IMR-90 (cell line): ENCODE measurements at regions not wholly inside any gene's neighbourhood (a gene's known extent, or its start where the extent isn't known, plus 50 kb on each side); places are given as distances from the start of the nearest gene placed in this dataset.

ENCODE experiments used
- ATAC-seq: fragments of 200-7000 bp; cut with Tn5 transposase; 2 replicates; pipeline ENCODE4 v1.9.1; 2020; ENCODE audit warnings: low read depth, mild to moderate bottlenecking, moderate library complexity
- BruUV-seq: library from RNA; stranded (reverse); fragments of 400-500 nt; replicated peaks from 2 replicates; lab custom pipeline; 2021; lab: Mats Ljungman, UMichigan
- CTCF ChIA-PET: fragments of 300-600 bp; formaldehyde crosslinking; extraction: SDS; loops from one replicate; lab custom pipeline; 2021; ENCODE audit warnings: antibody characterized with exemption; lab: Yijun Ruan, JAX
- POLR2A ChIA-PET: fragments of 300-600 bp; sonication (Branson Sonifier 250); formaldehyde crosslinking; loops from one replicate; lab custom pipeline; 2022; ENCODE audit warnings: antibody characterized with exemption; ENCODE audit not compliant: unreplicated experiment; lab: Charles Lee
- DNase-seq: peaks from one replicate; pipeline ENCODE4 v3.0.0; 2013
- H2AFZ ChIP-seq: replicated peaks from 2 replicates; pipeline ENCODE3; 2013; ENCODE audit warnings: low read length, mild to moderate bottlenecking; ENCODE audit not compliant: poor library complexity
- H2AK5ac ChIP-seq: 2 replicates; pipeline ENCODE4 v1.6.1; 2013; ENCODE audit warnings: low read depth, low read length, inconsistent platforms
- H2AK9ac ChIP-seq: replicated peaks from 2 replicates; pipeline ENCODE3; 2013; ENCODE audit warnings: mild to moderate bottlenecking, low read depth, low read length, moderate library complexity; ENCODE audit not compliant: poor library complexity
- H2BK120ac ChIP-seq: 2 replicates; pipeline ENCODE4 v1.6.1; 2013; ENCODE audit warnings: low read depth, low read length, inconsistent platforms
- H2BK15ac ChIP-seq: 3 replicates; pipeline ENCODE4 v1.6.1; 2013; ENCODE audit warnings: low read depth, low read length, inconsistent platforms
- H2BK20ac ChIP-seq: 2 replicates; pipeline ENCODE4 v1.6.1; 2013; ENCODE audit warnings: low read depth, mild to moderate bottlenecking, inconsistent platforms, low read length, moderate library complexity
- H2BK5ac ChIP-seq: 2 replicates; pipeline ENCODE4 v1.6.1; 2013; ENCODE audit warnings: mild to moderate bottlenecking, low read depth, low read length, inconsistent platforms; ENCODE audit not compliant: poor library complexity, severe bottlenecking
- H3K14ac ChIP-seq: replicated peaks from 2 replicates; pipeline ENCODE4 v1.6.1; 2013; ENCODE audit warnings: low read depth, low read length, inconsistent platforms
- H3K18ac ChIP-seq: 2 replicates; pipeline ENCODE4 v1.6.1; 2013; ENCODE audit warnings: low read depth, low read length, control low read depth
- H3K23ac ChIP-seq: 2 replicates; pipeline ENCODE4 v1.6.1; 2013; ENCODE audit warnings: low read depth, low read length, inconsistent platforms
- H3K27ac ChIP-seq: 2 replicates; pipeline ENCODE4 v1.5.1; 2013; ENCODE audit warnings: mild to moderate bottlenecking, control low read depth, low read length; ENCODE audit not compliant: insufficient read depth
- H3K27me3 ChIP-seq: 2 replicates; pipeline ENCODE4 v1.6.1; 2013; ENCODE audit warnings: low read length; ENCODE audit not compliant: control insufficient read depth, insufficient read depth
- H3K36me3 ChIP-seq: 2 replicates; pipeline ENCODE4 v1.6.1; 2013; ENCODE audit warnings: low read length, mixed read lengths; ENCODE audit not compliant: control insufficient read depth, insufficient read depth
- H3K4ac ChIP-seq: 2 replicates; pipeline ENCODE4 v1.6.1; 2013; ENCODE audit warnings: low read depth, low read length, inconsistent platforms
- H3K4me1 ChIP-seq: 2 replicates; pipeline ENCODE4 v1.6.1; 2013; ENCODE audit warnings: low read length, mixed read lengths; ENCODE audit not compliant: control insufficient read depth, insufficient read depth
- H3K4me2 ChIP-seq: 2 replicates; pipeline ENCODE4 v1.6.1; 2013; ENCODE audit warnings: low read depth, mild to moderate bottlenecking, control low read depth, low read length, moderate library complexity
- H3K4me3 ChIP-seq: 2 replicates; pipeline ENCODE4 v1.5.1; 2013; ENCODE audit warnings: low read depth, mild to moderate bottlenecking, control low read depth, low read length, moderate library complexity; ENCODE audit not compliant: insufficient read depth
- H3K56ac ChIP-seq: 2 replicates; pipeline ENCODE4 v1.6.1; 2013; ENCODE audit warnings: low read length, inconsistent platforms; ENCODE audit not compliant: insufficient read depth; ENCODE audit errors: extremely low read depth
- H3K79me1 ChIP-seq, 2 experiments: 2 replicates each; pipeline ENCODE4 v1.6.1; 2013; ENCODE audit warnings: low read length in 2 of 2, inconsistent platforms in 1 of 2, low read depth in 1 of 2
- H3K9ac ChIP-seq: 2 replicates; pipeline ENCODE4 v1.6.1; 2013; ENCODE audit warnings: low read depth, low read length, control low read depth
- H3K9me1 ChIP-seq: 2 replicates; pipeline ENCODE4 v1.6.1; 2013; ENCODE audit warnings: low read length, inconsistent platforms; ENCODE audit not compliant: insufficient read depth
- H3K9me3 ChIP-seq: 2 replicates; pipeline ENCODE4 v1.6.1; 2013; ENCODE audit warnings: low read length; ENCODE audit not compliant: control insufficient read depth, insufficient read depth
- H4K20me1 ChIP-seq: 2 replicates; pipeline ENCODE4 v1.6.1; 2013; ENCODE audit warnings: low read length, inconsistent platforms; ENCODE audit not compliant: insufficient read depth
- H4K5ac ChIP-seq: 2 replicates; pipeline ENCODE4 v1.6.1; 2013; ENCODE audit warnings: mild to moderate bottlenecking, low read depth, low read length, control low read depth
- H4K8ac ChIP-seq, 2 experiments: 2 replicates each; pipeline ENCODE4 v1.6.1; 2013; ENCODE audit warnings: low read depth in 2 of 2, low read length in 2 of 2, control low read depth in 1 of 2, inconsistent platforms in 1 of 2
- H4K91ac ChIP-seq: 2 replicates; pipeline ENCODE4 v1.6.1; 2013; ENCODE audit warnings: low read depth, low read length, inconsistent platforms; ENCODE audit not compliant: insufficient read depth
- CEBPB ChIP-seq: IDR thresholded peaks from 2 replicates; pipeline ENCODE4 v1.6.1; 2012; ENCODE audit warnings: low read depth, low read length, improper control_type of control experiment
- CHD1 ChIP-seq: IDR thresholded peaks from 2 replicates; pipeline ENCODE4 v1.6.1; 2012; ENCODE audit warnings: low read depth, low read length, improper control_type of control experiment
- FOS ChIP-seq: fragments of 150-350 bp; IDR thresholded peaks from 2 replicates; pipeline ENCODE4 v1.6.1; 2016; ENCODE audit warnings: low read depth, low read length
- MAFK ChIP-seq: IDR thresholded peaks from 2 replicates; pipeline ENCODE4 v1.6.1; 2012; ENCODE audit warnings: low read depth, low read length, improper control_type of control experiment
- MAZ ChIP-seq: IDR thresholded peaks from 2 replicates; pipeline ENCODE4 v1.6.1; 2012; ENCODE audit warnings: low read depth, mild to moderate bottlenecking, low read length, improper control_type of control experiment, moderate library complexity, borderline replicate concordance
- POLR2A ChIP-seq: IDR thresholded peaks from 2 replicates; pipeline ENCODE4 v1.6.1; 2012; ENCODE audit warnings: mild to moderate bottlenecking, low read depth, low read length
- RAD21 ChIP-seq: IDR thresholded peaks from 2 replicates; pipeline ENCODE4 v1.6.1; 2012; ENCODE audit warnings: low read length, improper control_type of control experiment
- RFX5 ChIP-seq: IDR thresholded peaks from 2 replicates; pipeline ENCODE4 v1.8.0; 2012; ENCODE audit warnings: low read depth, mild to moderate bottlenecking, low read length, moderate library complexity
- SMC3 ChIP-seq: fragments of 150-350 bp; IDR thresholded peaks from 2 replicates; pipeline ENCODE4 v1.6.1; 2016; ENCODE audit warnings: low read depth, mild to moderate bottlenecking, antibody characterized with exemption, low read length, moderate library complexity
- WGBS, 2 experiments: methylation state at CpG; one replicate each; pipeline versions ENCODE4 v1.1.5 to v1.1.7; 2013; ENCODE audit warnings: missing lambda C conversion rate in 2 of 2; ENCODE audit not compliant: insufficient read length in 1 of 2; ENCODE audit errors: extremely low coverage in 2 of 2; 5-methylcytosine and 5-hydroxymethylcytosine counted together
- dilution Hi-C: fragments of 300-500 bp; cut with HindIII; formaldehyde crosslinking; loops from one replicate; pipeline ENCODE4 v1.14.3; 2018; ENCODE audit warnings: low sequenced_read_pairs; ENCODE audit not compliant: unreplicated experiment
- in situ Hi-C: fragments of 300-500 bp; cut with MboI; formaldehyde crosslinking; loops from 3 replicates; pipeline ENCODE4 v1.14.3; 2019; ENCODE audit warnings: low sequenced_read_pairs, inconsistent platforms, mixed read lengths
- intact Hi-C: fragments of 100-400 bp; cut with micrococcal nuclease; formaldehyde crosslinking; loops from 2 replicates; pipeline ENCODE4 v1.10.0; 2022
- TF ChIP-seq, protein P1 (sequence below): conservative IDR thresholded peaks from 2 replicates; pipeline ENCODE4 v1.5.1; 2012; ENCODE audit warnings: mild to moderate bottlenecking, low read depth, low read length, improper control_type of control experiment

DNA sequence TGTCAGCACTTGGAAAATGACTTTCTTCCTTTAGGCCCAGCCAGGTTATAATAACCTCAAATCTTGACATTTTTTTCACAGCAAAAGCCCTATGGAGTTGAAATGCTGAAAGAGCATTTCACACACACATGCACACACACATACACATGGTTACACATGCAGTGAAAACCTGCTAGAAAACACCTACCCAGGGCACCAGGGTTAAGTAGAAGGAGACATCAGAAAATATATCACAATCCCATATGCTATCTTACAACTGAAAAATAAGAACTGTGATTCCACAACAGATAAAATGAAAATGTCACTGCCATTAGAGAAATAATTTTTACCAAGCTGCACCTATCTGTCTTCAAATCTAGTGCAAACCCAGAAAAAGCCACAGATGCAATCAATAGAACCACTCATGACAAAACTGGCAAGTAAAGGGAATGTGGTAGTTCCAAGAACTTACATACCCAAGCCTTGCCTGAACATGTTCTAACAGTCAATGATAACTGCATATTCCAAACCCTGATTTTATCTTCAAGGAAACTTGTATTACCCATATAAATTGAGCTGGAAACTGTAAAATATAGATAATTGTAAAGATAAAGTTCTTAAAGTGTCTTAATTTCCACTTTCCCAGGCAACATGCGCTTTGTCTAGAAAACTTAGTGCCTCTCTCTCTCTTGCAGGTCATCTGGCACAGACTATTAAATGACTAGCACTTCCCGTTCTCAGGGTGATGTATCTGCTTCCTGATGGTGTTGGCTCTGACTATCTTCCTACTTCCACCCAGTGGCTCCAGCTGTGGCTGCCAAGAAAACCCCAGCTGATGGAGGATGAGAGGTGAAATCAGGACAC, 250.2 kb upstream of the PTGER4 start:
- H3K27ac ChIP-seq, result no peak overlapping the region
- no TSS peak for BruUV-seq
- DNase-seq, result peak; percentile 17
- in situ Hi-C loops, result no loop called here
- H2BK120ac ChIP-seq, result no peak overlapping the region
- H2BK20ac ChIP-seq, result no peak overlapping the region
- H3K56ac ChIP-seq, result no peak overlapping the region
- no CpG with 5 or more reads among the region's 2 CpGs for WGBS, 2 experiments
- H3K9ac ChIP-seq, result no peak overlapping the region
- no peaks in the 10 kb centered on the region for H3K9me3 ChIP-seq
- H3K36me3 ChIP-seq, result no peaks in the 10 kb centered on the region
- H3K4me1 ChIP-seq, result no peaks in the 10 kb centered on the region
- no peak overlapping the region for H2AK9ac ChIP-seq
- 0 out of 2 replicates have a peak overlapping the region, but pooled peaks have one; percentile 14 for H3K14ac ChIP-seq
- intact Hi-C loops, result no loop called here
- peak overlapping the region; percentile 7; the same call in 1 of the 2 replicates for H4K91ac ChIP-seq
- peak overlapping the region; percentile 19; the same call in 1 of the 2 replicates for H3K4ac ChIP-seq
- no peak overlapping the region for H3K23ac ChIP-seq
- no peak overlapping the region for H3K4me2 ChIP-seq
- H2BK15ac ChIP-seq, result no peak overlapping the region
- no peaks in the 10 kb centered on the region for H3K9me1 ChIP-seq
- dilution Hi-C loops, result no loop called here
- no peaks in the 10 kb centered on the region for H3K27me3 ChIP-seq
- H4K20me1 ChIP-seq, result no peaks in the 10 kb centered on the region
- H3K4me3 ChIP-seq, result no peak overlapping the region
- no peak overlapping the region for H2AFZ ChIP-seq
- H4K8ac ChIP-seq, result no peak overlapping the region
- H3K18ac ChIP-seq, result no peak overlapping the region
- no peak overlapping the region for H4K5ac ChIP-seq
- H2BK5ac ChIP-seq, result no peak overlapping the region
- ATAC-seq, result no peak
- ChIA-PET POLR2A (no interaction called here), CTCF (no interaction called here)
- no peaks in the 10 kb centered on the region for H3K79me1 ChIP-seq
- TF ChIP-seq MAFK (no peak), RFX5 (no peak), SMC3 (no peak), CHD1 (no peak), MAZ (no peak), RAD21 (no peak), POLR2A (no peak), FOS (no peak), CEBPB (no peak)
- TF ChIP-seq, protein P1, sequence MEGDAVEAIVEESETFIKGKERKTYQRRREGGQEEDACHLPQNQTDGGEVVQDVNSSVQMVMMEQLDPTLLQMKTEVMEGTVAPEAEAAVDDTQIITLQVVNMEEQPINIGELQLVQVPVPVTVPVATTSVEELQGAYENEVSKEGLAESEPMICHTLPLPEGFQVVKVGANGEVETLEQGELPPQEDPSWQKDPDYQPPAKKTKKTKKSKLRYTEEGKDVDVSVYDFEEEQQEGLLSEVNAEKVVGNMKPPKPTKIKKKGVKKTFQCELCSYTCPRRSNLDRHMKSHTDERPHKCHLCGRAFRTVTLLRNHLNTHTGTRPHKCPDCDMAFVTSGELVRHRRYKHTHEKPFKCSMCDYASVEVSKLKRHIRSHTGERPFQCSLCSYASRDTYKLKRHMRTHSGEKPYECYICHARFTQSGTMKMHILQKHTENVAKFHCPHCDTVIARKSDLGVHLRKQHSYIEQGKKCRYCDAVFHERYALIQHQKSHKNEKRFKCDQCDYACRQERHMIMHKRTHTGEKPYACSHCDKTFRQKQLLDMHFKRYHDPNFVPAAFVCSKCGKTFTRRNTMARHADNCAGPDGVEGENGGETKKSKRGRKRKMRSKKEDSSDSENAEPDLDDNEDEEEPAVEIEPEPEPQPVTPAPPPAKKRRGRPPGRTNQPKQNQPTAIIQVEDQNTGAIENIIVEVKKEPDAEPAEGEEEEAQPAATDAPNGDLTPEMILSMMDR, result no peak
- H2AK5ac ChIP-seq, result no peak overlapping the region
